Nephron progenitor cell (in vitro differentiated cells): ENCODE measurements at regions not wholly inside any gene's neighbourhood (a gene's known extent, or its start where the extent isn't known, plus 50 kb on each side); places are given as distances from the start of the nearest gene placed in this dataset.

ENCODE experiments used
- DNase-seq: peaks from one replicate; pipeline ENCODE4 v3.0.0; 2021
- H3K27ac Mint-ChIP-seq: 2 replicates; pipeline ENCODE4 v1.8.0; 2021; ENCODE audit warnings: mild to moderate bottlenecking, moderate library complexity, mixed read lengths
- H3K27me3 Mint-ChIP-seq: 2 replicates; pipeline ENCODE4 v1.8.0; 2021; ENCODE audit warnings: mild to moderate bottlenecking, low read depth, mixed read lengths; ENCODE audit not compliant: poor library complexity
- H3K36me3 Mint-ChIP-seq: 2 replicates; pipeline ENCODE4 v1.8.0; 2021; ENCODE audit warnings: low read depth, mixed read lengths
- H3K4me1 Mint-ChIP-seq: 2 replicates; pipeline ENCODE4 v1.8.0; 2021; ENCODE audit warnings: mixed read lengths
- H3K4me3 Mint-ChIP-seq: 2 replicates; pipeline ENCODE4 v1.8.0; 2021; ENCODE audit warnings: mild to moderate bottlenecking, moderate library complexity, mixed read lengths
- H3K9me3 Mint-ChIP-seq: 2 replicates; pipeline ENCODE4 v1.8.0; 2021; ENCODE audit warnings: mild to moderate bottlenecking, moderate library complexity, mixed read lengths
- CTCF ChIP-seq: fragments of 200-600 bp; sonication (generic); IDR thresholded peaks from 2 replicates; pipeline ENCODE4 v1.5.0; 2021; ENCODE audit warnings: antibody characterized with exemption

DNA sequence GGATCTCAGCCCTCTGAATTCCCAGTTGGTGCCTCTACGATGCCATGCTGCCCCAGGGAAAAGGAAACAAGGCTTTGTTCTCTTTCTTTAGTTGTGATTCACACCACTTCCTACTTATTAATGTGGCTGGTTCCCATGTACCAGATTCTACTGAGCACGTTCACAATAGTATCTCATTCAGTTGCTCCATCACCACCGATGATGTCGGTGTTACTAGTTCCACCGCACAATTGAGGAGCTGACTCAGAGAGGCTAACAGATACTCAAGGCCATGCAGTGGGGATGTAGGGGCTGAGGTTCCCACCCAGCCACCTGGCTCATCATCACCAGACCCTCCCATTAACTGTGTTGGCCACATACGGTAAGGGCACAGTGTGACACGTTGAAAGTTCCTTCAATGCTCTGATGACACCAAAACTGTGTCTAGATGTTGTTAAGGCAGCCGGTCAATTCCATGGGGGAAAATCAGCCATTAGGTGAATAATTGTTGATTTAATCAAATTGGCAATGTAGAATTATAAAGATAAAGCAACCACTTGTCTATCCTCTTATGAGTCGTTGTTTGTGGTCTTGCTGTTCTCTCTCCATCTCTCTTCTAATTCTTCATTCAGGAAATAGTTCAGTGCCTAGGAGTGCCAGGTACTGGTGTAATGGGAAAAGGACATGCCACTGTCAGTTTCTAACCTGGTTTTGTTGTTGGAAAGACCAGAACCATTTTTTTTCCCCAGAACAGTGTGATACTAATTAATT lies 244.2 kb upstream of the CRY1 start:
- peaks cover 4% of the 10 kb centered on the region for H3K36me3 Mint-ChIP-seq
- H3K27ac Mint-ChIP-seq, result no peak overlapping the region
- no peak for TF ChIP-seq CTCF
- H3K9me3 Mint-ChIP-seq, result peaks cover 3% of the 10 kb centered on the region
- H3K27me3 Mint-ChIP-seq, result peaks cover 46% of the 10 kb centered on the region
- H3K4me3 Mint-ChIP-seq, result no peak overlapping the region
- DNase-seq, result no peak
- H3K4me1 Mint-ChIP-seq, result no peaks in the 10 kb centered on the region

- H3K4me3 Mint-ChIP-seq, result no peak overlapping the region
- no peak overlapping the region for H3K27ac Mint-ChIP-seq
- peaks cover 40% of the 10 kb centered on the region for H3K27me3 Mint-ChIP-seq
- H3K4me1 Mint-ChIP-seq, result no peaks in the 10 kb centered on the region
- TF ChIP-seq CTCF, result no peak
- DNase-seq, result no peak
- H3K9me3 Mint-ChIP-seq, result peaks cover 4% of the 10 kb centered on the region
- H3K36me3 Mint-ChIP-seq, result peaks cover 4% of the 10 kb centered on the region
These were observed 246.1 kb upstream of the CRY1 start for GRCh38 chr12:107339487-107339886.

DNA sequence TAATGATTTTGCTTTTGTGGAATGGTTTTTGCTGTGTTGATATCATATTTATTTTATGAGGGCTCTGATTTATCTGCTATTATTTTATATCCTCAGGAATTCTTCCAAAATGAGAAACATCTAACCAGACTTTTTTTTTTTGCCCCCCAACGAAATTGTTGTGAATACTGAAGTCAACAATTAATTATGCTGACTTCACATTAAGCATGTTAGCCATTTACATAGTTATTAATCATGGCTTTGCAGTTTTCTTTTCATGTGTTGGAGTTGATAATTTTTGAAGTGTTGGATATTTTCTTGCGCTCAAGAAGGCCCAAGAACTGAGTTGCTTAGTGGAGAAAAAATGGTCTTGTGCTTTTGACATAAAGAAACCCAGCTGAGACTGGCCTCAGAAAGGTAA lies 246.6 kb upstream of the CRY1 start:
- no peak overlapping the region for H3K27ac Mint-ChIP-seq
- no peak for DNase-seq
- H3K27me3 Mint-ChIP-seq, result peaks cover 40% of the 10 kb centered on the region
- peaks cover 4% of the 10 kb centered on the region for H3K36me3 Mint-ChIP-seq
- H3K4me3 Mint-ChIP-seq, result no peak overlapping the region
- no peaks in the 10 kb centered on the region for H3K4me1 Mint-ChIP-seq
- H3K9me3 Mint-ChIP-seq, result peaks cover 4% of the 10 kb centered on the region
- TF ChIP-seq CTCF, result no peak

GRCh38 chr12:107340898-107341297 lies 247.5 kb upstream of the CRY1 start:
- no peak overlapping the region for H3K4me3 Mint-ChIP-seq
- no peak for DNase-seq
- H3K27me3 Mint-ChIP-seq, result peaks cover 39% of the 10 kb centered on the region
- no peak for TF ChIP-seq CTCF
- no peak overlapping the region for H3K27ac Mint-ChIP-seq
- H3K36me3 Mint-ChIP-seq, result no peaks in the 10 kb centered on the region
- H3K9me3 Mint-ChIP-seq, result peaks cover 4% of the 10 kb centered on the region
- H3K4me1 Mint-ChIP-seq, result no peaks in the 10 kb centered on the region

DNA sequence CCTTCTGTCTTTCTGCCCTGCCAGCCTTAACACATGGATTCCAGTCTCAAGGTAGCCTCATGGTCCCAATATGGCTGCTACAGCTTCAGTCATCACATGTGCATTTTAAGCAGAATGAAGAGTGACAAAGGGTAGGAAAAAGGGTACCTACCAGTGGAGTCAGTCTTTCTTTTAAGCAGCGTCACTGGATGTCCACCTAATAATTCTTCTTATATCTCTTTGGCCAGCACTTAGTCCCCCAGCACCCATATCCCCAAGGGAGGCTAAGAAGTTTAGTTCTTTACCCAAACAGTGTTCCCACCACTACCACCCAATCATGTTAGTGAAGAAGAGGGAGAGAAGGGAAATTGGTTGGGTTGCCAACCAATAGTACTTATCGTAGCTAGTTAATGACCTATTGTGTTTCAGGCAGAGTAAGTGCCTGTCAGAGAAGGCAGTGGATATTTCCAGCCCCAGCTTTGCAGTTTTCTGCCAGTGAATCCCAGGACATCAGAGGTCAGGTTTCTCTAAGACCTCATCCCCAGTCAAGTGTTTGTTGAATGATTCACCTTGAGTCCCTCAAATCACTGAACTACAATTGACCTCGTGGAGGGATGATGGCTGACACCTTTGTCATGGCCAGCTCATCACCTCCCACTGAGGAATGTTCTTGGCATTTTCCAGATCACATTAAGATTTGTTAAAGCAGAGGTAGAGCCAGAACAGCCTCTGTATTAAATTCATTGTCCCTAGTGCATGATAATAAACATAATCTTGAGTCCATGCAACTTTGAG lies 250.9 kb upstream of the CRY1 start:
- peaks cover 4% of the 10 kb centered on the region for H3K9me3 Mint-ChIP-seq
- no peak overlapping the region for H3K4me3 Mint-ChIP-seq
- no peak for DNase-seq
- H3K4me1 Mint-ChIP-seq, result no peaks in the 10 kb centered on the region
- H3K36me3 Mint-ChIP-seq, result peaks cover 5% of the 10 kb centered on the region
- peaks cover 34% of the 10 kb centered on the region for H3K27me3 Mint-ChIP-seq
- no peak overlapping the region for H3K27ac Mint-ChIP-seq
- TF ChIP-seq CTCF, result no peak
